GM21423 (cell line): ENCODE measurements at regions not wholly inside any gene's neighbourhood (a gene's known extent, or its start where the extent isn't known, plus 50 kb on each side); places are given as distances from the start of the nearest gene placed in this dataset.
A peak's percentile ranks its signal among the peaks of the same experiment; 100 is the strongest.
"Not testable (repeated sequence)": the region's sequence is repeated elsewhere in the genome, so short reads cannot be mapped to it uniquely, and the experiment has no call there.

Experiments
- ATAC-seq: cut with Tn5 transposase; IDR thresholded peaks from one replicate; pipeline ENCODE4 v1.9.1; 2021; ENCODE audit warnings: mild to moderate bottlenecking, moderate library complexity; ENCODE audit not compliant: unreplicated experiment

DNA sequence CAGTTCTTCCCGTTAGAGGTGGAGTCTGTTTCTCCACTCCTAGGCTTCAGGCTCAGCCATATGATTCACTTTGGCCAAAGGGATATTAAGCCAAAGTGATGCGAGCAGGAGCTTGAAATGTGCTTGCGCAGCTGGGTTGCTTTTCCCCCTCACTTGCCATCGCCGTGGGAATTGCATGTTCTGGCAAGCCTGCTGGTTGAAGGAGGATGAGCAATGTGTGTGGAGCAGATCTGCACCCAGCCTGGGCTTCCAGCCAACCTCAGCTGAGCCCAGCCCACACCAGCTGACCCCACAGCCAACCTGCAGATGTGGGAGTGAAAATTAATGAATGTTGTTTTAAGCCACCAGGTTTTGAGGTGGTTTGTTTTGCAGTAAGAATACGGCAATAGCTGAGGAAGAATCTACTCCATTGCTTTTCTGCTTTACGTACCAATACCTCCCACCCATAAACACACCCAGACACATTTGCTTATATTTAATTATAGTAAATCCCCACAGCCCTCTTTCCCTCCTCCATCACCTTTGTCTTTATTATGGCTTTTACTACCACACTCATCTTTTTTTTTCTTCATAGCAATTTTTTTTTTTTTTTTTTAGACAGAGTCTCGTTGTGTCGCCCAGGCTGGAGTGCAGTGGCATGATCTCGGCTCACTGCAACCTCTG is 132.8 kb upstream of the FUNDC1 start:
- no peak for ATAC-seq

DNA sequence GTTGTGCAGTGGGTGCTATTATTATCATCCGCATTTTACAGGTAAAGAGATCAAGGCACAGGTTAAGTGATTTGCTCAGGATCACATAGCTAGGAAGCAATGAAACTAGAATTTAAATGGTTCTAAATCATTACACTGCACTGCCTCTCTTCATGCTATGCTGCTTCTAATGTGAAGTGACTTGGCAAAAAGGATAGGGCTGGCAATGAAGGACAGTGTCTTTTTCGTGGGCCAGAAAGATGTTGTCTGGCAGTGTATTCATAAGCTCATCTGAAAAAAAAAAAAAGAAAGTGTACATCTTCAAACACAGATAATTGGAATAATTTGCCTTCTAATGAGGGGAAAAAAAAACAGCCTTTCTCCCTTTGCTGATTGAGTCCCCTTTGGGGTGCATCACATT is 132.2 kb upstream of the FUNDC1 start:
- no peak for ATAC-seq

- no peak for ATAC-seq
These were observed 127.0 kb upstream of the FUNDC1 start for GRCh38 chrX:44669626-44670025.

DNA sequence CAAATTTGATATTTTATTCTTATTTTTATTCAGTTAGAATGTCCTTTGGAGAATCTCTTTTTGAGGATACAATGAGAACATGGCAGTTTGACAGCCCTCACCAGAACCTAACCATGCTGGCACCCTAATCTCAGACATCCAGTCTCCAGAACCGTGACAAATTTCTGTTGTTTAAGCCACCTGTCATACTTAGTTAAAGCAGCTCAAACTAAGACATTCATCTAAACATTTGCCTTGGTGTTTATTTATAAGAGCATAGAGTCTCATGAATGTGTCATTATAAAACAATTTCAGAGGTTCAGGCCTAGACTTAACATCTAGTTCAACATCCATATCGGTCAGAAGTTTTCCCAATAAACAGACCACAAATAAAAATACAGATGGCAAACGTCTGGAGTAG is 125.1 kb upstream of the FUNDC1 start:
- ATAC-seq = no peak

GRCh38 chrX:44657718-44658246 is 115.1 kb upstream of the FUNDC1 start:
- ATAC-seq = not testable (repeated sequence)

GRCh38 chrX:44651358-44651757 is 108.7 kb upstream of the FUNDC1 start:
- no peak for ATAC-seq

GRCh38 chrX:44643723-44644122 is 101.1 kb upstream of the FUNDC1 start:
- no peak for ATAC-seq

DNA sequence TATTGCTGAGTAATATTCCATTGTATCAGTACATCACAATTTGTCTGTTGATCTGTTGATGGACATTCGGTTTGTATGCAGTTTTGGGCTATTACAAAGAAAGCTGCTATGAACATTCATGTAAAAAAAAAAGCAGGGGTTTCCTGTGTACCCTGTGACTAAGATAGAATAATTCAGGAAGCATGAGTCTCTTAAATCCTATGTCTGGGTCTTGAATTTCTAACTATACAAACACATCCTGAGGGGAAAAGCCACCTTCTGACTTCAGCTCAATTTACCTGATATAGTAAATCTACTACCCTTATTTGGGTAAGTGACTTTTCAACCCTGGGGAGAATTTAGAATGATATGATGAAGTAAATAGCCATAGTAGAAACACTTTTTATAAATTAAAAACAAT is 94.6 kb upstream of the FUNDC1 start:
- no peak for ATAC-seq

DNA sequence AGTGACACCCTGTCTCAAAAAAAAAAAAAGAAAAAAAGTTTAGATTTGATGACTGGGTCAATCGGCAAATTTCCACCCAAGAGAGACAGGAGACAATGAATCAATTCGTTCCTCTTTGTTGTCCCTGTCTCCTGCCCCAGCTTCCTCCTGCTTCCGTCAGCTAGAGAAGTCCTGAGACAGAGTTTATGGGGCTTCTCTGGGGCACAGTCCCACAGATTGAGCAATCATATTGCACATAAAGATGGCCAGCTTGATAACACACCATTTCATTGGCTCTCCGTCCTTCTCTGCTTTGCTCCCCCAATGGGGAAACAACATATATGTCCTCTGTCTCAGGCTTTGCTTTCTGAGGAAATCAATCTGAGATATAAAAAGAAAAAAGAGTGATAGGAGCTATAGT is 78.4 kb upstream of the FUNDC1 start:
- no peak for ATAC-seq

DNA sequence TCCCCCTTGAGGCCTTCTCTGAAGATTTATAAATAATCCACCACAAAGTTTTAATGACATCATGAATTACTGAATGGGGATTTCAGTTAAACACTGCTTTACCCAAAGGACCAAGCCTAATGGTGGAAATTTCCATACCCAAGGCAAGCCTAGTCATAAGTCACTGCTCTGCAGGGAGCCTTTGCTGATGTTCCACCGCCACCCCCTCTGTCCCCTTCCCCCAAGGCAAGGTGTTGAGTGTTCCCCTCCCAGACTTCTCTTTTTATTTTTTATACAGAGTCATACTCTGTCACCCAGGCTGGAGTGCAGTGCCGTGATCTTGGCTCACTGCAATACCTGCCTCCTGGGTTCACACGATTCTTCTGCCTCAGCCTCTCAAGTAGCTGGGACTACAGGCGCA is 76.4 kb upstream of the FUNDC1 start:
- ATAC-seq = no peak

- peak; percentile 98 for ATAC-seq
These were observed 53.6 kb upstream of the FUNDC1 start for GRCh38 chrX:44596277-44596676.
